ENCODE measurements at regions not wholly inside any gene's neighbourhood (a gene's known extent, or its start where the extent isn't known, plus 50 kb on each side); places are given as distances from the start of the nearest gene placed in this dataset.
"Not testable (repeated sequence)": the region's sequence is repeated elsewhere in the genome, so short reads cannot be mapped to it uniquely, and the experiment has no call there.

GRCh38 chr21:9844106-9844505 lies 677.3 kb upstream of the TPTE start:
- TF ChIP-seq CTCF, POLR2A (IDR thresholded peaks at IDR 0.05): not testable (repeated sequence)

Measured in Peyer's patch (tissue), 4 donors.